Karpas-422 (cell line): ENCODE measurements at regions not wholly inside any gene's neighbourhood (a gene's known extent, or its start where the extent isn't known, plus 50 kb on each side); places are given as distances from the start of the nearest gene placed in this dataset.

ENCODE experiments used
- DNase-seq: peaks from one replicate; pipeline ENCODE4 v3.0.0-alpha.2; 2015
- H2AFZ ChIP-seq: fragments of 200-600 bp; sonication (generic); 2 replicates; pipeline ENCODE4 v1.6.1; 2014; ENCODE audit warnings: antibody characterized with exemption, low read length, mixed read lengths
- H3K27ac ChIP-seq: fragments of 200-600 bp; sonication (generic); 2 replicates; pipeline ENCODE4 v1.5.1; 2014; ENCODE audit warnings: mild to moderate bottlenecking, low read length, moderate library complexity
- H3K27me3 ChIP-seq: fragments of 200-600 bp; sonication (generic); 2 replicates; pipeline ENCODE4 v1.6.1; 2014; ENCODE audit warnings: low read length, mixed read lengths
- H3K36me3 ChIP-seq: fragments of 200-600 bp; sonication (generic); 2 replicates; pipeline ENCODE4 v1.6.1; 2014; ENCODE audit warnings: low read length, mixed read lengths; ENCODE audit not compliant: insufficient read depth
- H3K4me1 ChIP-seq: fragments of 200-600 bp; sonication (generic); 2 replicates; pipeline ENCODE4 v1.6.1; 2014; ENCODE audit warnings: mild to moderate bottlenecking, low read length, mixed read lengths
- H3K4me2 ChIP-seq: fragments of 200-600 bp; sonication (generic); 2 replicates; pipeline ENCODE4 v1.6.1; 2014; ENCODE audit warnings: low read length, low read depth, mild to moderate bottlenecking; ENCODE audit not compliant: poor library complexity, severe bottlenecking
- H3K4me3 ChIP-seq: fragments of 200-600 bp; sonication (generic); 2 replicates; pipeline ENCODE4 v1.5.1; 2014; ENCODE audit warnings: mild to moderate bottlenecking, antibody characterized with exemption, low read length, mixed read lengths
- H3K79me2 ChIP-seq: fragments of 200-600 bp; sonication (generic); 2 replicates; pipeline ENCODE4 v1.6.1; 2014; ENCODE audit warnings: mild to moderate bottlenecking, low read length, mixed read lengths
- H3K9ac ChIP-seq: fragments of 200-600 bp; sonication (generic); 2 replicates; pipeline ENCODE4 v1.6.0; 2014; ENCODE audit warnings: low read length
- H3K9me2 ChIP-seq: fragments of 200-600 bp; sonication (generic), shearing (Covaris generic); replicated peaks from 2 replicates; pipeline ENCODE4 v1.6.0; 2014; ENCODE audit warnings: mild to moderate bottlenecking, low read length, moderate library complexity; ENCODE audit not compliant: insufficient read depth
- H3K9me3 ChIP-seq: fragments of 300-700, 200-600 bp; sonication (generic); 2 replicates; pipeline ENCODE4 v1.6.1; 2014; ENCODE audit warnings: low read length, mixed read lengths
- H4K20me1 ChIP-seq: fragments of 200-600 bp; sonication (generic); 2 replicates; pipeline ENCODE4 v1.6.1; 2014; ENCODE audit warnings: mild to moderate bottlenecking, antibody characterized with exemption, low read length, low read depth; ENCODE audit not compliant: insufficient read depth

DNA sequence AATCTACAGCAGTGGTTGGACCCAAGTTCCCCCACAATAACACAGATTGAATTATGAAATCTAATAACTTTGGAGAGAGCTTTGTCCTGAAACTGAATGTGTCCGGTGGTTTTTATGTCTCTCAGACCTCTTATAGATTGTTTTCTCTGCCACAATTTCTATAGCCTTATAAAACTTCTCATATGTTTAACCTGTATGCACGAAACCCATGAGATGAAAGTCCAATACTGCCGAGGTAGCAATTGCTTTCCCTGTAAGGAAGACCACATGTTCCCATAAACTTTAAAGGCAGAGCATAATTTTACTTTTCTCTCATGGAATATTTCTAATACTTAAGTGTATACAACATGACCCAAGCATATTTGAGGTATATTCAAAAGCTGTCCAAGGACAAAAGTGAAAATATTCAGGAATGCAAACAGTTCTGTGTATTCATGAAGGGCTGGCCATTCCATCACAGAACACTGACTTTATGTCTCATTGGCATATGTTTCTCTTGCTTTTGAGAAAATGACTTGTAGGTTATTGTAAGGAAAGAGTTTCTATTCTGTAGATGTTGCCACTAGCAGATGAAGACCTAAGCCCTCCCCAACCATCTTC lies 94.4 kb upstream of the TLE4 start:
- Histone ChIP-seq H4K20me1 (no peaks in the 10 kb centered on the region), H3K9me3 (no peaks in the 10 kb centered on the region), H3K79me2 (no peaks in the 10 kb centered on the region), H2AFZ (no peak overlapping the region), H3K36me3 (no peaks in the 10 kb centered on the region), H3K27me3 (no peaks in the 10 kb centered on the region), H3K9ac (no peak overlapping the region), H3K4me2 (no peak overlapping the region), H3K9me2 (no peaks in the 10 kb centered on the region; the same call in 1 of the 2 replicates), H3K4me3 (no peak overlapping the region), H3K4me1 (no peaks in the 10 kb centered on the region), H3K27ac (no peak overlapping the region)
- DNase-seq: no peak

DNA sequence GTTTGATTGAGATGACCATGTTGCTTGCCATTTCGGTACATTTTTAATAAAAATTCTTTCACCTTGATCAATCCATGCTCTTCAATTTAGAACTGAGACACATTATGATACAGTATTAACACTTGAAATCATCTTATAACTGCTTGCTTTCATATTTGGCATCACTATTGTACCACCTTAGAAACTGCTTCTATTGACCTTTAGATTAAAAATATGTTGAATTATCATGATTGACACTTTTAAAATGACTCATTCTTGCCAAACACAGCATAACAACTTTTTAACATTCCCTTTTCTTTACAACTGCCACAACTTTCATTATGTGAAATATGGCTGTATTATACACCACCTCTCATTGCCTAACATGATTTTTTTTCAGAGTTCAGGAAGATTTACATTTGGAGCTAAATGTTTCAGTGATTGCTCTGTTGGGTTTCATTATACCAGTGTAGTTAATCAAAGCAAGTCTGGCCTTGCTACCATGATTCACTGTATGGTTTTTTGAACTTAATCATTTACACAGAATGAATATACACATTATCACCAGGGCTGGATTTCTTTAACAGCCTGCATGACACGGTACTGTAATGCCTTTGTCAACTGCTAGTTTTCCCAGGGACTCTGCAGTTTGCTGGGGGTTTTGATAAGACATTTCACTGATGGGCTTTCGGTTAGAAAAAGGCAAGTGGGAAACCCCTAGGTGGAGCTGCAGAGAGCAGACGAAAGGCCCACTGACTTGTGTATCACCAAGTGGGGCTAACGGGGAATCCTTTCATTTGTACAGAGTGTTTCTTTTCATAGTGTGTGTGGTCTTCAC lies 93.6 kb upstream of the TLE4 start:
- Histone ChIP-seq H3K9me3 (no peaks in the 10 kb centered on the region), H3K9me2 (no peaks in the 10 kb centered on the region; the same call in 1 of the 2 replicates), H3K9ac (no peak overlapping the region), H2AFZ (no peak overlapping the region), H3K4me2 (no peak overlapping the region), H4K20me1 (no peaks in the 10 kb centered on the region), H3K27ac (no peak overlapping the region), H3K4me1 (no peaks in the 10 kb centered on the region), H3K27me3 (no peaks in the 10 kb centered on the region), H3K36me3 (no peaks in the 10 kb centered on the region), H3K79me2 (no peaks in the 10 kb centered on the region), H3K4me3 (no peak overlapping the region)
- peak; percentile 69 for DNase-seq

- no peak overlapping the region for H3K27ac ChIP-seq
- no peaks in the 10 kb centered on the region; the same call in 1 of the 2 replicates for H3K9me2 ChIP-seq
- no peaks in the 10 kb centered on the region for H3K36me3 ChIP-seq
- H3K9ac ChIP-seq: no peak overlapping the region
- H3K4me2 ChIP-seq: no peak overlapping the region
- DNase-seq: no peak
- H3K9me3 ChIP-seq: no peaks in the 10 kb centered on the region
- H3K27me3 ChIP-seq: no peaks in the 10 kb centered on the region
- no peaks in the 10 kb centered on the region for H4K20me1 ChIP-seq
- no peak overlapping the region for H3K4me3 ChIP-seq
- H3K4me1 ChIP-seq: no peaks in the 10 kb centered on the region
- no peak overlapping the region for H2AFZ ChIP-seq
- H3K79me2 ChIP-seq: no peaks in the 10 kb centered on the region
Observed at GRCh38 chr9:79480639-79481038, 91.1 kb upstream of the TLE4 start.

- Histone ChIP-seq H4K20me1 (no peaks in the 10 kb centered on the region), H3K27me3 (no peaks in the 10 kb centered on the region), H3K27ac (no peak overlapping the region), H3K9me2 (no peaks in the 10 kb centered on the region), H2AFZ (no peak overlapping the region), H3K4me2 (no peak overlapping the region), H3K9me3 (no peaks in the 10 kb centered on the region), H3K79me2 (no peaks in the 10 kb centered on the region), H3K9ac (no peak overlapping the region), H3K36me3 (no peaks in the 10 kb centered on the region), H3K4me1 (no peaks in the 10 kb centered on the region), H3K4me3 (no peak overlapping the region)
- no peak for DNase-seq
Observed at GRCh38 chr9:79481846-79482477, 89.8 kb upstream of the TLE4 start.

DNA sequence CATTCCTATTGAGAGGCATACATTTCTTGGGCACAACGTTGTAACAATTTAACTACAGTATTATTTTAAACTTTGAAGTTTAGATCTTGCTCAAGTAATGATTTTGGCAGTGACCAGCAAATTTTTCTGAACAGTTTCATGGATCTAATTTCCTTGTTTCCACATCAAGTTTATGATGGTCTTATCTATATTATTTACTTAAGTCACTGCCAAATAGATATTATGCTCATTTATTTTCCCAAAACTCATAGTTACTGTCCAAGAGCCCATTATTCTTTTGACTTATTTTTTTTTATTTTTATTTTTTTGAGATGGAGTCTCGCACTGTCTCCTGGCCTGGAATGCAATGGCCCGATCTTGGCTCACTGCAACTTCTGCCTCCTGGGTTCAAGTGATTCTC lies 86.5 kb upstream of the TLE4 start:
- no peaks in the 10 kb centered on the region for H3K9me3 ChIP-seq

DNA sequence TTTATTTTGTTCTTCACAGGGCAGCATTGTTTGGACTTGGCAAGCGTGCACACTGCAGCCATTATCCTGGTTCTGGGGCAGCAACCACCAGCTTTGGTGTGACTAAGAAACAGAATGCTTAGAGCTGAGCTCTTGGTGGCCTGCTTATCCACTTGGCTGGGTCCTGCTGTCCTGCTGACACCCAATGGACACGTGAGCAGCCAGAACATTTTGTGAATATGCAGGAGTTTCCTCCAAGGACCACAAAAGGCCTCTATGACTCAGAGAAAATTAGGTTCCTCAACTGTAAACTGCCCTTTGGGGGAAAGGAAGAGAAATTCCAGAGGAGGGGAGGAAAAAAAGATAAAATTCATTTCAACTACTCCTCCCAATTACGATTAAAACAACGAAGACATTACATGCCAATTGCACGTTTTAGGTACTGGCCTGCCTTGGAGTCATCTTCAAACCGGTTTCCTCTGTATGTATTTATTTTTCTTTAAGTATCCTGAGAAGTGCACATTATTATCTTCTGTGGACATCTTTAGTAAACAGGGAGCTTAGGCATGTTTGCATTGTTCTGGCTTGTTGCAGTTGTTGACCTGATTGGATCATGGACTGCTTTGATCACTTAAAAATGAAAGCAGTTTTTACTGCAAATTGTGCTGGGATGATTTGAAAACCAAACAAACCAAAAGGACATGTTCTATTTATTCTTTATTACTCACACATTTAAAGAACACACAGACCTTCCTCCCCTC lies 82.3 kb upstream of the TLE4 start:
- H3K4me2 ChIP-seq: no peak overlapping the region
- no peaks in the 10 kb centered on the region for H3K36me3 ChIP-seq
- DNase-seq: no peak
- H3K4me1 ChIP-seq: no peaks in the 10 kb centered on the region
- no peak overlapping the region for H3K9ac ChIP-seq
- H3K79me2 ChIP-seq: no peaks in the 10 kb centered on the region
- H4K20me1 ChIP-seq: no peaks in the 10 kb centered on the region
- no peak overlapping the region for H2AFZ ChIP-seq
- no peak overlapping the region for H3K4me3 ChIP-seq
- no peaks in the 10 kb centered on the region for H3K9me3 ChIP-seq
- H3K27ac ChIP-seq: no peak overlapping the region
- H3K27me3 ChIP-seq: no peaks in the 10 kb centered on the region
- no peaks in the 10 kb centered on the region for H3K9me2 ChIP-seq

More for the DNA sequence above, 86.5 kb upstream of the TLE4 start:
- Histone ChIP-seq H3K4me3 (no peak overlapping the region), H3K4me1 (no peaks in the 10 kb centered on the region), H3K27me3 (no peaks in the 10 kb centered on the region), H3K36me3 (no peaks in the 10 kb centered on the region), H3K27ac (no peak overlapping the region), H3K9ac (no peak overlapping the region), H3K79me2 (no peaks in the 10 kb centered on the region), H4K20me1 (no peaks in the 10 kb centered on the region), H2AFZ (no peak overlapping the region), H3K4me2 (no peak overlapping the region), H3K9me2 (no peaks in the 10 kb centered on the region)
- no peak for DNase-seq

- H3K4me2 ChIP-seq: no peak overlapping the region
- H3K9ac ChIP-seq: no peak overlapping the region
- H3K4me3 ChIP-seq: no peak overlapping the region
- H3K9me3 ChIP-seq: no peaks in the 10 kb centered on the region
- H3K27me3 ChIP-seq: no peaks in the 10 kb centered on the region
- no peaks in the 10 kb centered on the region for H3K4me1 ChIP-seq
- no peaks in the 10 kb centered on the region for H4K20me1 ChIP-seq
- DNase-seq: no peak
- H3K36me3 ChIP-seq: no peaks in the 10 kb centered on the region
- no peaks in the 10 kb centered on the region for H3K9me2 ChIP-seq
- H3K79me2 ChIP-seq: no peaks in the 10 kb centered on the region
- no peak overlapping the region for H3K27ac ChIP-seq
- no peak overlapping the region for H2AFZ ChIP-seq
Observed at GRCh38 chr9:79490657-79491248, 81.0 kb upstream of the TLE4 start.
